ENCODE measurements at regions not wholly inside any gene's neighbourhood (a gene's known extent, or its start where the extent isn't known, plus 50 kb on each side); places are given as distances from the start of the nearest gene placed in this dataset.

- TF ChIP-seq EZH2 (IDR thresholded peaks at IDR 0.05) (no peak), POLR2A (IDR thresholded peaks at IDR 0.05; ENCODE audit: borderline replicate concordance, extremely low read depth, insufficient read depth, insufficient read length) (no peak), ZNF274 (IDR thresholded peaks at IDR 0.05; ENCODE audit: low read depth, low read length) (no peak), POLR2AphosphoS5 (IDR thresholded peaks at IDR 0.05; ENCODE audit: low read depth, low read length) (no peak), CTCF (IDR thresholded peaks at IDR 0.05 in 2 of 3, conservative IDR thresholded peaks at IDR 0.05 in 1 of 3; ENCODE audit: borderline replicate concordance in 1 of 3, insufficient read depth in 1 of 3, low read depth in 2 of 3, low read length in 2 of 3) (peak; percentile 52 to 82 (median 69)), JUND (IDR thresholded peaks at IDR 0.05) (no peak), ELF1 (IDR thresholded peaks at IDR 0.05; ENCODE audit: borderline replicate concordance, low read depth) (no peak), EGR1 (IDR thresholded peaks at IDR 0.05; ENCODE audit: low read depth) (no peak), SP1 (IDR thresholded peaks at IDR 0.05; ENCODE audit: low read depth) (no peak), ZBTB33 (IDR thresholded peaks at IDR 0.05; ENCODE audit: extremely low read depth, insufficient replicate concordance, low read length) (no peak), SRF (IDR thresholded peaks at IDR 0.05; ENCODE audit: low read depth) (no peak), ATF3 (IDR thresholded peaks at IDR 0.05) (no peak)
These were observed 1414.7 kb upstream of the TENM3 start for GRCh38 chr4:180828455-180829018.

All from HCT116 (cell line).